GM21786 (cell line): ENCODE measurements at regions not wholly inside any gene's neighbourhood (a gene's known extent, or its start where the extent isn't known, plus 50 kb on each side); places are given as distances from the start of the nearest gene placed in this dataset.

ENCODE experiments used
- ATAC-seq: cut with Tn5 transposase; IDR thresholded peaks from one replicate; pipeline ENCODE4 v1.9.1; 2021; ENCODE audit not compliant: unreplicated experiment

- ATAC-seq, result no peak
These were observed 1112.9 kb upstream of the AUTS2 start for GRCh38 chr7:68485253-68485917.

- ATAC-seq, result no peak
These were observed 1109.8 kb upstream of the AUTS2 start for GRCh38 chr7:68488341-68489060.

GRCh38 chr7:68491523-68492358 is 1106.5 kb upstream of the AUTS2 start:
- no peak for ATAC-seq

GRCh38 chr7:68492359-68492690 is 1106.0 kb upstream of the AUTS2 start:
- ATAC-seq, result no peak

- no peak for ATAC-seq
These were observed 1094.9 kb upstream of the AUTS2 start for GRCh38 chr7:68503400-68503799.

GRCh38 chr7:68504716-68505115 is 1093.6 kb upstream of the AUTS2 start:
- ATAC-seq, result no peak

- no peak for ATAC-seq
These were observed 1092.6 kb upstream of the AUTS2 start for GRCh38 chr7:68505721-68506120.

- ATAC-seq, result no peak
These were observed 1090.6 kb upstream of the AUTS2 start for GRCh38 chr7:68507668-68508067.

GRCh38 chr7:68509054-68509453 is 1089.2 kb upstream of the AUTS2 start:
- ATAC-seq, result no peak

- ATAC-seq, result no peak
These were observed 1088.7 kb upstream of the AUTS2 start for GRCh38 chr7:68509603-68510002.

GRCh38 chr7:68511281-68511680 is 1087.0 kb upstream of the AUTS2 start:
- no peak for ATAC-seq

GRCh38 chr7:68512466-68512865 is 1085.8 kb upstream of the AUTS2 start:
- no peak for ATAC-seq

- ATAC-seq, result no peak
These were observed 1080.2 kb upstream of the AUTS2 start for GRCh38 chr7:68518060-68518459.

- no peak for ATAC-seq
These were observed 1074.1 kb upstream of the AUTS2 start for GRCh38 chr7:68524126-68524525.

GRCh38 chr7:68529221-68529620 is 1069.1 kb upstream of the AUTS2 start:
- no peak for ATAC-seq

- no peak for ATAC-seq
These were observed 1063.0 kb upstream of the AUTS2 start for GRCh38 chr7:68535266-68535665.

- ATAC-seq, result no peak
These were observed 1061.1 kb upstream of the AUTS2 start for GRCh38 chr7:68537051-68537773.

GRCh38 chr7:68537774-68538071 is 1060.6 kb upstream of the AUTS2 start:
- no peak for ATAC-seq

GRCh38 chr7:68542831-68543230 is 1055.4 kb upstream of the AUTS2 start:
- no peak for ATAC-seq

- ATAC-seq, result no peak
These were observed 1053.4 kb upstream of the AUTS2 start for GRCh38 chr7:68544851-68545250.

GRCh38 chr7:68547181-68547580 is 1051.1 kb upstream of the AUTS2 start:
- no peak for ATAC-seq

- no peak for ATAC-seq
These were observed 1050.5 kb upstream of the AUTS2 start for GRCh38 chr7:68547799-68548198.
